Activated naive CD4-positive, alpha-beta T cell treated with anti-CD3 and anti-CD28 coated beads, Interleukin-2, amount 50 U/mL, for 24 hours (primary cell): ENCODE measurements at regions not wholly inside any gene's neighbourhood (a gene's known extent, or its start where the extent isn't known, plus 50 kb on each side); places are given as distances from the start of the nearest gene placed in this dataset.
A peak's percentile ranks its signal among the peaks of the same experiment; 100 is the strongest.

Experiments used
- H3K27ac Mint-ChIP-seq: one replicate; pipeline ENCODE4 v1.8.0; 2021; ENCODE audit warnings: mild to moderate bottlenecking, mixed read lengths
- H3K27me3 Mint-ChIP-seq: one replicate; pipeline ENCODE4 v1.8.0; 2021; ENCODE audit warnings: mixed read lengths
- H3K36me3 Mint-ChIP-seq: one replicate; pipeline ENCODE4 v1.8.0; 2021; ENCODE audit warnings: mixed read lengths
- H3K4me1 Mint-ChIP-seq: one replicate; pipeline ENCODE4 v1.8.0; 2021; ENCODE audit warnings: mixed read lengths
- H3K4me3 Mint-ChIP-seq: one replicate; pipeline ENCODE4 v1.8.0; 2021; ENCODE audit warnings: mild to moderate bottlenecking, mixed read lengths
- H3K9me3 Mint-ChIP-seq: one replicate; pipeline ENCODE4 v1.8.0; 2021; ENCODE audit warnings: mixed read lengths

- no peaks in the 10 kb centered on the region for H3K27me3 Mint-ChIP-seq
- H3K27ac Mint-ChIP-seq, result no peak overlapping the region
- H3K4me3 Mint-ChIP-seq, result no peak overlapping the region
- peaks cover 2% of the 10 kb centered on the region for H3K36me3 Mint-ChIP-seq
- H3K4me1 Mint-ChIP-seq, result no peaks in the 10 kb centered on the region
- no peaks in the 10 kb centered on the region for H3K9me3 Mint-ChIP-seq
Observed at GRCh38 chr6:14953836-14954235, 292.0 kb upstream of the JARID2 start.

GRCh38 chr6:14957355-14958059, 288.4 kb upstream of the JARID2 start:
- no peaks in the 10 kb centered on the region for H3K9me3 Mint-ChIP-seq
- H3K4me1 Mint-ChIP-seq, result no peaks in the 10 kb centered on the region
- H3K36me3 Mint-ChIP-seq, result peaks cover 2% of the 10 kb centered on the region
- no peak overlapping the region for H3K4me3 Mint-ChIP-seq
- H3K27me3 Mint-ChIP-seq, result no peaks in the 10 kb centered on the region
- no peak overlapping the region for H3K27ac Mint-ChIP-seq

- H3K9me3 Mint-ChIP-seq, result no peaks in the 10 kb centered on the region
- peaks cover 2% of the 10 kb centered on the region for H3K36me3 Mint-ChIP-seq
- H3K4me1 Mint-ChIP-seq, result no peaks in the 10 kb centered on the region
- no peaks in the 10 kb centered on the region for H3K27me3 Mint-ChIP-seq
- no peak overlapping the region for H3K27ac Mint-ChIP-seq
- no peak overlapping the region for H3K4me3 Mint-ChIP-seq
Observed at GRCh38 chr6:14959324-14959885, 286.5 kb upstream of the JARID2 start.

- H3K36me3 Mint-ChIP-seq, result no peaks in the 10 kb centered on the region
Observed at GRCh38 chr6:14964556-14965270, 281.2 kb upstream of the JARID2 start.

GRCh38 chr6:14965424-14966075, 280.3 kb upstream of the JARID2 start:
- Mint-ChIP-seq H3K4me1 (no peaks in the 10 kb centered on the region), H3K9me3 (no peaks in the 10 kb centered on the region), H3K27me3 (no peaks in the 10 kb centered on the region), H3K4me3 (no peak overlapping the region), H3K27ac (no peak overlapping the region), H3K36me3 (no peaks in the 10 kb centered on the region)

More at GRCh38 chr6:14964556-14965270, 281.2 kb upstream of the JARID2 start:
- no peak overlapping the region for H3K4me3 Mint-ChIP-seq
- H3K9me3 Mint-ChIP-seq, result no peaks in the 10 kb centered on the region
- H3K27ac Mint-ChIP-seq, result peak overlapping the region; percentile 59
- H3K4me1 Mint-ChIP-seq, result no peaks in the 10 kb centered on the region
- H3K27me3 Mint-ChIP-seq, result no peaks in the 10 kb centered on the region

- Mint-ChIP-seq H3K4me3 (no peak overlapping the region), H3K36me3 (no peaks in the 10 kb centered on the region), H3K27ac (no peak overlapping the region), H3K4me1 (no peaks in the 10 kb centered on the region), H3K9me3 (no peaks in the 10 kb centered on the region), H3K27me3 (no peaks in the 10 kb centered on the region)
Observed at GRCh38 chr6:14966096-14966905, 279.6 kb upstream of the JARID2 start.

GRCh38 chr6:14966906-14967711, 278.8 kb upstream of the JARID2 start:
- no peak overlapping the region for H3K4me3 Mint-ChIP-seq

GRCh38 chr6:14968056-14968637, 277.7 kb upstream of the JARID2 start:
- Mint-ChIP-seq H3K4me3 (no peak overlapping the region), H3K27ac (no peak overlapping the region), H3K36me3 (no peaks in the 10 kb centered on the region), H3K4me1 (no peaks in the 10 kb centered on the region), H3K27me3 (no peaks in the 10 kb centered on the region), H3K9me3 (no peaks in the 10 kb centered on the region)

More at GRCh38 chr6:14966906-14967711, 278.8 kb upstream of the JARID2 start:
- Mint-ChIP-seq H3K4me1 (no peaks in the 10 kb centered on the region), H3K36me3 (no peaks in the 10 kb centered on the region), H3K27me3 (no peaks in the 10 kb centered on the region), H3K27ac (no peak overlapping the region), H3K9me3 (no peaks in the 10 kb centered on the region)

- no peaks in the 10 kb centered on the region for H3K27me3 Mint-ChIP-seq
- H3K27ac Mint-ChIP-seq, result no peak overlapping the region
- no peak overlapping the region for H3K4me3 Mint-ChIP-seq
- no peaks in the 10 kb centered on the region for H3K4me1 Mint-ChIP-seq
- H3K36me3 Mint-ChIP-seq, result no peaks in the 10 kb centered on the region
- H3K9me3 Mint-ChIP-seq, result no peaks in the 10 kb centered on the region
Observed at GRCh38 chr6:14969126-14969525, 276.7 kb upstream of the JARID2 start.

- Mint-ChIP-seq H3K27me3 (no peaks in the 10 kb centered on the region), H3K36me3 (no peaks in the 10 kb centered on the region), H3K4me3 (no peak overlapping the region), H3K4me1 (no peaks in the 10 kb centered on the region), H3K9me3 (no peaks in the 10 kb centered on the region), H3K27ac (no peak overlapping the region)
Observed at GRCh38 chr6:14972379-14973067, 273.3 kb upstream of the JARID2 start.

GRCh38 chr6:14974372-14974771, 271.5 kb upstream of the JARID2 start:
- no peaks in the 10 kb centered on the region for H3K36me3 Mint-ChIP-seq
- H3K4me1 Mint-ChIP-seq, result no peaks in the 10 kb centered on the region
- H3K27ac Mint-ChIP-seq, result no peak overlapping the region
- H3K4me3 Mint-ChIP-seq, result no peak overlapping the region
- no peaks in the 10 kb centered on the region for H3K27me3 Mint-ChIP-seq
- no peaks in the 10 kb centered on the region for H3K9me3 Mint-ChIP-seq

GRCh38 chr6:14974792-14975470, 270.9 kb upstream of the JARID2 start:
- Mint-ChIP-seq H3K27me3 (no peaks in the 10 kb centered on the region), H3K9me3 (no peaks in the 10 kb centered on the region), H3K36me3 (no peaks in the 10 kb centered on the region), H3K4me3 (no peak overlapping the region), H3K27ac (no peak overlapping the region), H3K4me1 (no peaks in the 10 kb centered on the region)

- Mint-ChIP-seq H3K9me3 (no peaks in the 10 kb centered on the region), H3K27me3 (no peaks in the 10 kb centered on the region), H3K36me3 (no peaks in the 10 kb centered on the region), H3K27ac (no peak overlapping the region), H3K4me1 (no peaks in the 10 kb centered on the region), H3K4me3 (no peak overlapping the region)
Observed at GRCh38 chr6:14975471-14975817, 270.4 kb upstream of the JARID2 start.
